ENCODE measurements at regions not wholly inside any gene's neighbourhood (a gene's known extent, or its start where the extent isn't known, plus 50 kb on each side); places are given as distances from the start of the nearest gene placed in this dataset.

DNA sequence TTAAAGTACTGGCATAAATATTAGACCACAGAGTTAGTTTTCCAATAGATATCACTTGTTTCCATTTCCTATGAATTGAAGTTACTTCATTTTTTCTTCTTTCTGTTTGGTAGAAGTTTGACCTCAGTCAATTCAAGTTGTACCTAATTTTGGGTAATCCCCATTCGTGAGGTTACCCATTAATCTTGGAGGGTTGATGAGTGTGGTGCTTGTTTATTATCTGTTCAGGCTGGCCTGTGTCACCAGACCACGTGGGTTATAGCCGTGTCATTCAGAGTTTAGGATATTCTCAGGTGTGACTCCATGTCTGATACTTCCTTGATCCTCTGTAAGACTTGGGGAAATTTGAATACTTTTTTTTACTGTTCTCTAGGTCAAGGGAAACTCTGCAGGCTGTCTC lies 133.9 kb upstream of the TPK1 start:
- ChIA-PET CTCF (no interaction called here), POLR2A (interaction anchor here (0.6 kb wide), 1 partner anchor 11 kb away, joined by 4 read pairs; no protein-coding TSS in a partner anchor)
- DNase-seq (ENCODE audit: extremely low spot score) = no peak
- TF ChIP-seq, protein P1, sequence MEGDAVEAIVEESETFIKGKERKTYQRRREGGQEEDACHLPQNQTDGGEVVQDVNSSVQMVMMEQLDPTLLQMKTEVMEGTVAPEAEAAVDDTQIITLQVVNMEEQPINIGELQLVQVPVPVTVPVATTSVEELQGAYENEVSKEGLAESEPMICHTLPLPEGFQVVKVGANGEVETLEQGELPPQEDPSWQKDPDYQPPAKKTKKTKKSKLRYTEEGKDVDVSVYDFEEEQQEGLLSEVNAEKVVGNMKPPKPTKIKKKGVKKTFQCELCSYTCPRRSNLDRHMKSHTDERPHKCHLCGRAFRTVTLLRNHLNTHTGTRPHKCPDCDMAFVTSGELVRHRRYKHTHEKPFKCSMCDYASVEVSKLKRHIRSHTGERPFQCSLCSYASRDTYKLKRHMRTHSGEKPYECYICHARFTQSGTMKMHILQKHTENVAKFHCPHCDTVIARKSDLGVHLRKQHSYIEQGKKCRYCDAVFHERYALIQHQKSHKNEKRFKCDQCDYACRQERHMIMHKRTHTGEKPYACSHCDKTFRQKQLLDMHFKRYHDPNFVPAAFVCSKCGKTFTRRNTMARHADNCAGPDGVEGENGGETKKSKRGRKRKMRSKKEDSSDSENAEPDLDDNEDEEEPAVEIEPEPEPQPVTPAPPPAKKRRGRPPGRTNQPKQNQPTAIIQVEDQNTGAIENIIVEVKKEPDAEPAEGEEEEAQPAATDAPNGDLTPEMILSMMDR (IDR thresholded peaks at IDR 0.05; ENCODE audit: control extremely low read depth, extremely low read depth, low read depth, missing control alignments) = no peak

DNA sequence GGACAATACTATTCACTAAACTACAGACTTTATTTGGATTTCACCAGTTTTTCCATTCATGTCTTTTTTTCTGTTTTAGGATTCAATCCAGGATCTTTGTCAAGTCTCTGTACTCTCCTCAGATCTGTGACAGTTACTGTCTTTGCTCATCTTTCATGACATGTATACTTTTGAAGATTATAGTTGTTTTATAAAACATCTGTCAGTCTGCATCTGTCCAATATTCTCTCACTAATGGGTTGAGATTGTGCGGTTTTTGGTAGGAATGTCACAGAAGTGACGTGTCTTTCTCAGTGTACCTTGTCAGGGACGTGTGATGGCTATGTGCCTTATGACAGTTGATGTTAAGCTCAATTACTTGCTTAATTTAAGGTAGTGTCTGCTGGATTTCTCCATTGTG lies 124.9 kb upstream of the TPK1 start:
- TF ChIP-seq, protein P1 (IDR thresholded peaks at IDR 0.05; ENCODE audit: control extremely low read depth, extremely low read depth, low read depth, missing control alignments) = no peak
- CTCF ChIA-PET = interaction anchor here (1.6 kb wide), 1 partner anchor 18 kb away, joined by 3 read pairs; no protein-coding TSS in a partner anchor
- no peak for DNase-seq (ENCODE audit: extremely low spot score)
- POLR2A ChIA-PET = no interaction called here

DNA sequence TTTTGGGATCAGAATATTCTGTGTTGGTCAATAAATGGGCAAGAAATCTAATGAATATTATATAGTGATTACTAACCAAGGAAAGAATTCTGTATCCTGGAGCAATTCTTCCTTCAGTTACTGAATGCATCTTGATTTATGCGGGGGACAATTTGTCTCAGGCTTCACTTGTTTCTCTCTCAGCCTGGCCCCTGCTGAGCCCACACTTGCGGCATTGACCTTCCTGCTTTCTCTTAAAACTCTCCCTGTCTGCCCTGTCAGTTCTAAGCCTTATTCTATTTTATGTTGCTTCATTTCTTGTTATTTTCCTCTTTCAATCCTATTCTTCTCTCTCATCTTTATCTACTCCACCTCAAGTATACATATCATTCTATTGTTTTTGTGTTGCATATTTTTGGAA lies 122.1 kb upstream of the TPK1 start:
- CTCF ChIA-PET = no interaction called here
- TF ChIP-seq, protein P1 (IDR thresholded peaks at IDR 0.05; ENCODE audit: control extremely low read depth, extremely low read depth, low read depth, missing control alignments) = no peak
- DNase-seq (ENCODE audit: extremely low spot score) = no peak
- POLR2A ChIA-PET = interaction anchor here (0.7 kb wide), 1 partner anchor 12 kb away, joined by 4 read pairs; no protein-coding TSS in a partner anchor

DNA sequence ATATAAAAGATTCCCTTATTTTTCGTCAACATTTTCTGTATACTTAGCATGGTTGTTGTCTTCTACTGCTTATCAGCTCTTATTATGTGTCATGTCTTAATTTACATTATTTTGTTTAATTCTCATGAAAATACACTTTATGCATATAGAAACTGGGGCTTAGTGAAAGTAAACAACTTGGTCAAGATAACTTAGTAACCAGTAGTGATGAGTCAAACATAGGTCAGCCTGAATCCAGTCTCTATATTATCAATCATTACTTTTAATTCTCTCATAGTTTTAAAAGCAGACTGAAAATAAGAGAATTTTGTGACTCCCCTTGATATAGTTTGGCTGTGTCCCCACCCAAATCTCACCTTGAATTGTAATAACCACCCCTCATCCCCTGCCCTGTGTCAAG lies 119.6 kb upstream of the TPK1 start:
- CTCF ChIA-PET = interaction anchor here (1.5 kb wide), 1 partner anchor 12 kb away, joined by 7 read pairs; no protein-coding TSS in a partner anchor
- POLR2A ChIA-PET = no interaction called here
- no peak for DNase-seq (ENCODE audit: extremely low spot score)
- TF ChIP-seq, protein P1 (IDR thresholded peaks at IDR 0.05; ENCODE audit: control extremely low read depth, extremely low read depth, low read depth, missing control alignments) = no peak

DNA sequence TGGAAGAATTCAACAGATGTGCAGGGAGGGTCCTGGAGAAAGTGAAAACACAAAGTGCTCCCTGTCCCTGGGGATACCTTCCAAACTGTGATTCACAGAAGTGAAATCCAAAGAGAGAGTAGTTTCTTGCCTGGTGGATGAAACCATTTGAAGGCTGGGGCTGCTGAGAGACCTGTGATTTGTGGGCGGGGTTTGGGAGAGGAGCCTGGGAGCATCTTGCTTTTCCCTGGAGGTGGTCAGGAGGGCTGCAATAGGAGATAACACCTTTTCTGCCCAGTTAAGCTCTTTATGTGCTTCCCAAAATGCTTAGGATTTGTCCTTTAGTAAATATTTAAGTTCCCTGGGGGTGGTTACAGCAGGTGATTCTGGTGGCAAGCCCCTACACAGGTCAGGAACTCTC lies 105.3 kb upstream of the TPK1 start:
- TF ChIP-seq, protein P1 (IDR thresholded peaks at IDR 0.05; ENCODE audit: control extremely low read depth, extremely low read depth, low read depth, missing control alignments) = no peak
- ChIA-PET POLR2A (no interaction called here), CTCF (no interaction called here)
- no peak for DNase-seq (ENCODE audit: extremely low spot score)

DNA sequence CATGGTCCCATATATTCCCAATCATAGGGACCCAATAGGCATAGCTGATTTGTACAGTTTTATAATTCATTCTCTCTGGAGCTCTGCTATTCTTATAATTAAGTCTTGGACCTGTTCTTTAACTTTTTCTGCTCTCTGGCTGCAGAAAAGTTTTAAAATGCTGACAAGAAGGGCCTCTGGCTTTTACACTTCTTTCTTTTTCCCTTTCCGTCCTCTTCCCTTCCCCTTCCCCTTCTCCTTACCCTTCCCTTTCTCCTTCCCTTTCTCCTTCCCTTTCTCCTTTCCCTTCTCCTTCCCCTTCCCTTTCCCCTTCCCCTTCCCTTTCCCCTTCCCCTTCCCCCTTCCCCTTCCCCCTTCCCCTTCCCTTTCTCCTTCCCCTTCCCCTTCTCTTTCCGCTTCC lies 101.3 kb upstream of the TPK1 start:
- ChIA-PET POLR2A (no interaction called here), CTCF (no interaction called here)
- DNase-seq (ENCODE audit: extremely low spot score) = no peak
- TF ChIP-seq, protein P1 (IDR thresholded peaks at IDR 0.05; ENCODE audit: control extremely low read depth, extremely low read depth, low read depth, missing control alignments) = no peak

DNA sequence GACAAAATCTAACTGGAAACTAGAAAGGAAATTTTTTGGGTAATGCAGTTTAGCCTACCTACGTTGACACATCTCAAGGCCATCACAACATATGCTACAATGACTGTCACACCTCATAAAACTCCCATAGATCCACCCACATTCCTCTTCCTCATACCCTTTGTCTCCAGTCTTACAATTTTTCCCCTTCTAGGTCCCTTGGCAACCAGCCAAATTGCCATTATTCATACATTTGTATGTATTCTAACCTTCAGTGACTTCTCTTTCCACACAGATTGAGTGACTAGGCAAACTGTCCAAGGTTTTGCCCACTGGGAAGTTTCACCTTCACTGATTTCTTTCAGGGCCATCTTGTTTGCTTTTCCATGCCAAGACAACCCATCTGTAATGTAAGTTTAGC lies 100.5 kb upstream of the TPK1 start:
- TF ChIP-seq, protein P1 (IDR thresholded peaks at IDR 0.05; ENCODE audit: control extremely low read depth, extremely low read depth, low read depth, missing control alignments) = no peak
- ChIA-PET CTCF (no interaction called here), POLR2A (no interaction called here)
- DNase-seq (ENCODE audit: extremely low spot score) = no peak

Measured in GM10248 (cell line).